ENCODE measurements at regions not wholly inside any gene's neighbourhood (a gene's known extent, or its start where the extent isn't known, plus 50 kb on each side); places are given as distances from the start of the nearest gene placed in this dataset.

DNA sequence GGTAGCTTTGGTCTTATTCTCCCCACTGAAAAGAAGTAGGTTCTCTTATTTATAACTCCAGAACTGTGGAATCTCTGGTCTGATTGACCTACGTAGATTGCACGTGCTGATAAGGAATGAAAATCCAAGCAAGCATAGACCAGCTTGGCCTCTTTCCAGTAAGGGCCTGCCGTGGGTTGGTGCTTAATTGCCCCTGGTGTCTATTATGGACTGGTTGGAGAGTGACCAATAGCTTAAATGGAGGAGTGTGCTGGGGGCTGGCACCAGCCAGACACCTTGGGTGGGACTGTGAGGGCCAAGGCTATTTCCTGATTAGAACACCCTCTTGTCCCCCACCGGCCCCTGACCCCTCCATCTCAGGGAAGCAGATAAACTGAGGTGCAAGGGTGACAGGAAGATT, 74.0 kb downstream of the TENT5C start:
- Histone ChIP-seq H4K20me1 (ENCODE audit: insufficient read depth) (no peaks in the 10 kb centered on the region), H2AFZ (ENCODE audit: low read depth, low read length, poor library complexity, severe bottlenecking) (no peak overlapping the region), H3K36me3 (ENCODE audit: control insufficient read depth in 1 of 2, insufficient read depth in 2 of 2, low read length in 2 of 2) (no peaks in the 10 kb centered on the region), H3K4me2 (ENCODE audit: low read length) (no peak overlapping the region), H3K4me1 (ENCODE audit: control insufficient read depth in 1 of 2, insufficient read depth in 2 of 2, low read length in 2 of 2) (no peaks in the 10 kb centered on the region), H3K9ac (ENCODE audit: low read length) (no peak overlapping the region), H3K9me3 (ENCODE audit: control insufficient read depth in 1 of 2, insufficient read depth in 1 of 2, low read depth in 1 of 2, low read length in 2 of 2) (no peaks in the 10 kb centered on the region), H3K27me3 (ENCODE audit: insufficient read depth, low read length) (no peaks in the 10 kb centered on the region), H3K79me2 (ENCODE audit: insufficient read depth, low read length) (no peaks in the 10 kb centered on the region), H3K4me3 (replicated peaks in 1 of 2; ENCODE audit: low read depth in 1 of 2, low read length in 2 of 2) (no peak overlapping the region), H3K9me2 (ENCODE audit: insufficient read depth) (no peaks in the 10 kb centered on the region), H3K27ac (ENCODE audit: low read depth, low read length) (no peak overlapping the region)
- no TSS peak for BruUV-seq (replicated peaks)
- ATAC-seq (no peak), DNase-seq (ENCODE audit: low read depth, low spot score) (no peak)
- ChIA-PET CTCF (no interaction called here), POLR2A (no interaction called here), RAD21 (ENCODE audit: low non-redundant PET in 1 of 2, low total read pairs in 2 of 2, uncharacterized antibody in 2 of 2, unreplicated experiment in 2 of 2) (no interaction called here)
- no peak for TF ChIP-seq FOSL1 (IDR thresholded peaks at IDR 0.05; ENCODE audit: low read depth)
- no peak for TF ChIP-seq ZFX (IDR thresholded peaks at IDR 0.05)
- no peak for TF ChIP-seq EZH2 (IDR thresholded peaks at IDR 0.05)
- TF ChIP-seq, protein P1, sequence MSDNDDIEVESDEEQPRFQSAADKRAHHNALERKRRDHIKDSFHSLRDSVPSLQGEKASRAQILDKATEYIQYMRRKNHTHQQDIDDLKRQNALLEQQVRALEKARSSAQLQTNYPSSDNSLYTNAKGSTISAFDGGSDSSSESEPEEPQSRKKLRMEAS (IDR thresholded peaks at IDR 0.05) = no peak
- TF ChIP-seq CBX3 (IDR thresholded peaks at IDR 0.05; ENCODE audit: low read depth) = no peak
- TF ChIP-seq JUND (IDR thresholded peaks at IDR 0.05) = no peak
- TF ChIP-seq, protein P2, sequence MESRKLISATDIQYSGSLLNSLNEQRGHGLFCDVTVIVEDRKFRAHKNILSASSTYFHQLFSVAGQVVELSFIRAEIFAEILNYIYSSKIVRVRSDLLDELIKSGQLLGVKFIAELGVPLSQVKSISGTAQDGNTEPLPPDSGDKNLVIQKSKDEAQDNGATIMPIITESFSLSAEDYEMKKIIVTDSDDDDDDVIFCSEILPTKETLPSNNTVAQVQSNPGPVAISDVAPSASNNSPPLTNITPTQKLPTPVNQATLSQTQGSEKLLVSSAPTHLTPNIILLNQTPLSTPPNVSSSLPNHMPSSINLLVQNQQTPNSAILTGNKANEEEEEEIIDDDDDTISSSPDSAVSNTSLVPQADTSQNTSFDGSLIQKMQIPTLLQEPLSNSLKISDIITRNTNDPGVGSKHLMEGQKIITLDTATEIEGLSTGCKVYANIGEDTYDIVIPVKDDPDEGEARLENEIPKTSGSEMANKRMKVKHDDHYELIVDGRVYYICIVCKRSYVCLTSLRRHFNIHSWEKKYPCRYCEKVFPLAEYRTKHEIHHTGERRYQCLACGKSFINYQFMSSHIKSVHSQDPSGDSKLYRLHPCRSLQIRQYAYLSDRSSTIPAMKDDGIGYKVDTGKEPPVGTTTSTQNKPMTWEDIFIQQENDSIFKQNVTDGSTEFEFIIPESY (IDR thresholded peaks at IDR 0.05; ENCODE audit: extremely low read depth, insufficient replicate concordance, low read length) = no peak
- TF ChIP-seq SP1 (IDR thresholded peaks at IDR 0.05; ENCODE audit: low read depth) = no peak
- no peak for TF ChIP-seq POLR2A (IDR thresholded peaks at IDR 0.05; ENCODE audit: borderline replicate concordance, extremely low read depth, insufficient read depth, insufficient read length)
- intact Hi-C loops (cut with micrococcal nuclease) = no loop called here
